Epithelial cell of proximal tubule (primary cell): ENCODE measurements at regions not wholly inside any gene's neighbourhood (a gene's known extent, or its start where the extent isn't known, plus 50 kb on each side); places are given as distances from the start of the nearest gene placed in this dataset.
"Not testable (repeated sequence)": the region's sequence is repeated elsewhere in the genome, so short reads cannot be mapped to it uniquely, and the experiment has no call there.

Experiments used
- DNase-seq: peaks from one replicate; pipeline ENCODE4 v3.0.0-alpha.2; 2011; ENCODE audit warnings: low read depth
- H3K4me3 ChIP-seq: 2 replicates; pipeline ENCODE4 v1.5.1; 2011; ENCODE audit warnings: low read depth, mild to moderate bottlenecking, low read length
- CTCF ChIP-seq: conservative IDR thresholded peaks from 2 replicates; pipeline ENCODE4 v1.5.1; 2012; ENCODE audit warnings: low read depth, mild to moderate bottlenecking, low read length

- no peak for TF ChIP-seq CTCF
- no peak for DNase-seq
- H3K4me3 ChIP-seq: no peak overlapping the region
Observed at GRCh38 chrX:46236411-46236810, 308.8 kb downstream of the ZNF674 start.

- TF ChIP-seq CTCF: no peak
Observed at GRCh38 chrX:46235778-46236177, 309.4 kb downstream of the ZNF674 start.

GRCh38 chrX:46234775-46235174 lies 310.4 kb downstream of the ZNF674 start:
- TF ChIP-seq CTCF: no peak
- no peak overlapping the region for H3K4me3 ChIP-seq
- no peak for DNase-seq

More at GRCh38 chrX:46235778-46236177, 309.4 kb downstream of the ZNF674 start:
- no peak overlapping the region for H3K4me3 ChIP-seq
- no peak for DNase-seq

- no peak overlapping the region for H3K4me3 ChIP-seq
- no peak for TF ChIP-seq CTCF
- DNase-seq: no peak
Observed at GRCh38 chrX:46228389-46228788, 316.8 kb downstream of the ZNF674 start.

- TF ChIP-seq CTCF: no peak
- H3K4me3 ChIP-seq: no peak overlapping the region
- no peak for DNase-seq
Observed at GRCh38 chrX:46226422-46226821, 318.8 kb downstream of the ZNF674 start.

GRCh38 chrX:46223499-46223898 lies 321.7 kb downstream of the ZNF674 start:
- not testable (repeated sequence) for DNase-seq, H3K4me3 ChIP-seq

GRCh38 chrX:46220822-46221221 lies 324.4 kb downstream of the ZNF674 start:
- no peak overlapping the region for H3K4me3 ChIP-seq
- TF ChIP-seq CTCF: no peak
- no peak for DNase-seq

GRCh38 chrX:46218373-46218772 lies 326.8 kb downstream of the ZNF674 start:
- no peak for DNase-seq
- H3K4me3 ChIP-seq: no peak overlapping the region
- TF ChIP-seq CTCF: no peak
